HG03108 (cell line): ENCODE measurements at regions not wholly inside any gene's neighbourhood (a gene's known extent, or its start where the extent isn't known, plus 50 kb on each side); places are given as distances from the start of the nearest gene placed in this dataset.
"Not testable (repeated sequence)": the region's sequence is repeated elsewhere in the genome, so short reads cannot be mapped to it uniquely, and the experiment has no call there.

Experiments used
- ATAC-seq: cut with Tn5 transposase; IDR thresholded peaks from one replicate; pipeline ENCODE4 v1.9.1; 2021; ENCODE audit warnings: moderate library complexity; ENCODE audit not compliant: unreplicated experiment

DNA sequence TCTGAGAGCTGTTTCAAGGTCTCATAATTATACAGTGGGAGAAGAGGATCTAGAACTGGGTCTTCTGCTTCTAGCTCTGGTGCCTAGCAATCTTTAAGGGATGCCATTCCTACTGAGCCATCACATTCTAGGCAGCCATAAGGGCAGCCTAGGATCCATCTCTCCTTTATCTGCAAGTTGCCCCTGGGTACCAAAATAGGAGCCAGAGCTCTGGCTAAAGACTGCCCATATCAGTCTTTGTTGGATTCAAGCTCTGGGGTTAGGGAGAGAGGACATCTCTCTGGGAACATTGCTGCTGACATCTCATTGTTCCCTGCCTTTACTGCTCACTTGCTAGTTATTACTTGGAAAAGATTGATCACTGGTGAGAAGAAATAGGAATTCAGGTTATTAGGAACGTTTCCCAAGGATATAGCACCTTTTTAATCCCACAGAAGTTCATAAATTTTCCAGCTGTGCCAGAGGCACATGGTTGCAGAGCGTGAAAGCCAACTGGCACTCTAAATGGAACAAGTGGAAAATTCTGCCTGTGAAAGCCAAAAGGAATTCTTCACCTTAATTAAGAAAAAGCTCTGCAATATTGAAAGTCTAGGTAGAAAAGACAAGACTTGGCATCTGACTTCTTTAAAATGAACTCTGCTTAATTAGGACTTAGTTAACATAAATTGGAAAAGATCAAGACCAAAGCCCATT is 102.2 kb downstream of the CDC42EP3 start:
- no peak for ATAC-seq

DNA sequence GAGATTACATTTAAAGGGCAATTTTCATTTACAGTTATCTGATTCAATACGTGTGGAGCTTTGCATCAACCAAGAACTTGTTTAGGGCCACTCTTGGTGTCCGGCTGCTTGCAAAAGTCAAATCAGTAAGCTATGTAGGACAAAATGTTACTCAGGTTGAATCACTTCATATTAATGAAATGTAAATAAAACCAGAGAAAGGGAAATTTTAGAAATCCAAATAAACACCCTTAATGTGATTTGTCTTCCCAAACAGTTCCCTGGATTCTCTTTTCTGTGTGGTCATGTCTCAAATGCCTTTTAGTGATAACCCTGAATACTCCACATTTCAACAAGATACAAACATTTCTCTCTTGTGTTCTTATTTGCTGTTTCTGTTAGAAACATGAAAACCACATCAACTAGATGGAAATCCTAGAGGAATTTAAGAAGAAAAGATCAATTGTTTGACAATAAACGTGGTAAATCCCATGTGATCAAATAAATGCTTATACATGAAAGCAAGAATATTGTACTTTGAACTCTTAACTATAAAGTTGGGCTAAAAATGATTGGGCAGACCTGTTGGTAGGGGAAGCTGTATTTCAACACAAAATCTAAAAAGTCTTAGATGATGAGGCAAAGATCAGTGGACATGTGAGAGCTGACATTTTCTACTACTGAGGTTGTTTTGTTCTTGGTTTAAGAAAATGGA is 101.3 kb downstream of the CDC42EP3 start:
- ATAC-seq = no peak

DNA sequence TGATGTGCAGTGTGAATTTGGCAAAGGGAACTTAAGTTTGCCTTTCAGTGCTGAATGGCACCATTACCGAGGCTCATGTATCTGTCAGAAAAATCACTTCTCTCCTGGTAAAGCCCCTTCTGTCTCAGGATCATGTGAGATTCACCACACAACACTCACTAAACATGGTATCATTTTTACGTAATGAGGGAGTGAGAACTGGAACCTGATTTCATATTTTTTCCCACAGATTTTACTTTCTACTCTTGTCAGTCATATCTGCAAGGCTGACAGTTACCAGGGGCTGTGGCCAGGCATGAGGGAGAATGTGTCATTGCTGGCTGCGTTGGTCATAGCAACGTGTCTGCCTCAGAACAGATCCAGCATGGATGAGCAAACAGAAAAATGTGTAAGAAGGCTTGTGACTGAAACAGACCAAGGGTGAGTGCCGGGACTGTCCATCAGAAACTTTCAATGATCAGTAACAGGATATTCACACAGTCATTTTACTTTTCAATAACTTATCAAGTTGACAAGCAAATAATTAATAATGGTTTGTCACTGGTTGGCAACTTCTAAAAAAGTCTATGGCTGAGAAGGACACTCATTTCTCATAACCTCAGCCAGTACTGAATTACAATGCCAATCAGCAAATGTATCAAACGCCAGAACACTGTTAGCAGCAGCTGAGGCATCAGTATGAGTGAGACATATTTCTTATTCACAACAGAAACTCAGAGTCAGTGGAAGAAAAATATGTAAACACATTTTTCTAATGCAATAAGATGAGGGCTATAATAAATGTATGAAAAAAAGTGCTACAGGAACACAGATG is 100.5 kb downstream of the CDC42EP3 start:
- ATAC-seq = peak; percentile 75

DNA sequence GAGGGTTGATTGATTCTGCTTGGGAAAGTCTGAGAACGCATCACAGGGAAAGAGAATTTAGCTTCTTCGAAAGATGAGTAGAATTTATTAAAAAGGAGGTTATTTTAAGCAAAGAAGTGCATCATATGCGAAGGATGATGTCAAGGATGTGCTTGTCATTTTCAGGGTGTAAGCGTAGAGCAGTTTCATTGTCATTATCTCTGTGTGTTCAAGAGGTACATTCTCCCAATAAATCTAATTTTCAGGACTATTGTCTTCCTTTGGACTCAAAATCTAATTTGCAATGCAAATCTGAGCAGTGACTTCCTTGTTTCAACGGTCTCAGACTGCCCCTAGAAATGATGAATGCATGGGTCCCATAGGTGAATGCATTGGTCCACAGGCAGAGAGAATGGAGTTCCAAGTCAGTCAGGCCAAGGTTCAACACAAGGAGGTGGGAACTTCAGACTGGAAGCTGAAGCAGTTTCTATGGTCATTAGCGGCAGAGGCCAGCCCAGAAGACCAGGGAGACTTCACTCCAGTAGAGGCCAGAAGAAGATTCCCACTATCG is 99.8 kb downstream of the CDC42EP3 start:
- ATAC-seq = no peak

DNA sequence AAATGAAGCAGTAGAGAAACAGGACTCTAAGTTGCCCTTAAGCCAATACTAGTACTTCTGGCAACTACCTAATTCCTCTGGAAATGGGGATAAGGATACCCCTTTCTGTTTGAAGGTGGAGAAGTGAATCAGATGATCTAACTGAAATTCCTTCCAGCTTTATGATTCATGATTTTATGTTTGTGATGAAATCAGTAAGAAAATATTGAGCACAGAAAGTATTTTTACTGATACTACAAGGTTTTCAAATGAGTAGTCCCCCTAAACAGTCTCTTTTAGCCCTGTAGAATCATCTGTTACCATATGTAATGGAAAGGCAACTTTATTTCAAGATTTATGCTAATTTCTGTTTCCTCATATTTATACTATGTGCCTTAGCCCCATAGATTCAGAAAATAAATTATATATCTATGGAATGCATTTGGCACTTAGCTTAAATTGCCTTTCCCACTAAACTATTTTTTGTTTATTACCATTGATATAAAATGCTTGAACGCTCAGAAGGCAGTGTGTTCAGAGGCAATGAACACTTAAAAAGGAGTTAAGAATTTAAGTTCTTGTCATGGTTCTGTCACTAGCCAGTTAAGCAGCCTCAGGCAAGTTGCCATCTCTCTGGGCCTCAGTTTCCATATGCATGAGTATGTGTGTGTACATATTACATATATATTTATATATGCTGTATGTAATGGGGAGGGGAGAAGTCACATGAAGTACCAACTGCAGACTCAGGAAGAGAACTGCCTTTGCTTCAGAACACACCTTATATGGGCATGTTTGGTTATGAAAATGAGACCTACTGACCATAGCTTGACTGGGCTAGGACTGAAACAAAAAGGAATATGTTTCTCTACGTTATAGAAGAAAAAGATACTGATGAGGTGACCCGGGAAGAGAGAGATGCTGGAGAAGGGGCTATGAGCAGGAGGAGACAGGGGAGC is 97.7 kb downstream of the CDC42EP3 start:
- peak; percentile 51 for ATAC-seq

DNA sequence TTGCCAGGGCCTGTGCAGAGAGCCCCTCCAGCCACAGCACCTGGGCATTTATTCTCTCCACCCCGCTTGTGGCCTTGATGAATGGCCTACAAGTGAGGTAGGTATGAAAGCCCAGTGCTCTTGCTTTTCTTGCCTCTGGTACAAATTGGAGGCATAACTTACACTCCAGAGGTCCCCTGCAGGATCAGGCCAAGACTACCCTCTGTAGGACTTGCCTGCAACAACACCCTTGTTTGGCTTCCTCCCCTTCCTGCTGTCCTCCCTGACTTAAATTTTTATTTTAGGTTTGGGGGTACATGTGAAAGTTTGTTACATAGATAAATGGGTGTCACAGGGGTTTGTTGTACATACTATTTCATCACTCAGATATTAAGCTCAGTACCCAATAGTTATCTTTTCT is 95.7 kb downstream of the CDC42EP3 start:
- no peak for ATAC-seq

DNA sequence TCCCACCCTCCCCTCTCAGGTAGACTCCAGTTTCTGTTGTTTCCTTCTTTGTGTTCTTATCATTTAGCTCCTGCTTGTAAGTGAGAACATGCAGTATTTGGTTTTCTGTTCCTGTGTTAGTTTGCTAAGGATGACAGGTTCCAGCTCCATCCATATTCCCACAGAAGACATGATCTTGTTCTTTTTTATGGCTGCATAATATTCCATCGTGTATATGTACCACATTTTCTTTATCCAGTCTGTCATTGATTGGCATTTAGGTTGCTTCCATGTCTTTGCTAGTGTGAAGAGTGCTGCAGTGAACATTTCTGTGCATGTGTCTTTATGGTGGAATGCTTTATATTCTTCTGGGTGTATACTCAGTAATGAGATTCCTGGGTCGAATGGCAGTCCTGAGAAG is 95.2 kb downstream of the CDC42EP3 start:
- not testable (repeated sequence) for ATAC-seq

DNA sequence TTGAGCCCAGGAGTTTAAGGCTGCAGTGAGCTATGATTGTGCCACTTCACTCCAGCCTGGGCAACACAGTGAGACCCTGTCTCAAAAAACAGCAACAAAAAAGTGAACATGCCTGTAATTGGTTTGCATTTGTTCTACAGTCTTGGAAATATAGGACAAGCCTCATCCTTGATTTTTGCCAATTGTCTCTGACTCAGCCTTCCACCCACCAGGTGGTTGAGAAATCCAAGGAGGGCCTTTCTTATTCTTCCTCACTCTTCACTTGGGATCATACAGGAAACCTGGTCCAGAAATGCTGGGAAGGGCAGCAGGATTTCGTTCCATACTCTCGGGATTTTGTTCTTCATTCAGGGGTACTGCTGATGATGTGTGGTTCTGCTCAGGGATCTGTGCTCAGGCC is 94.6 kb downstream of the CDC42EP3 start:
- ATAC-seq = no peak

DNA sequence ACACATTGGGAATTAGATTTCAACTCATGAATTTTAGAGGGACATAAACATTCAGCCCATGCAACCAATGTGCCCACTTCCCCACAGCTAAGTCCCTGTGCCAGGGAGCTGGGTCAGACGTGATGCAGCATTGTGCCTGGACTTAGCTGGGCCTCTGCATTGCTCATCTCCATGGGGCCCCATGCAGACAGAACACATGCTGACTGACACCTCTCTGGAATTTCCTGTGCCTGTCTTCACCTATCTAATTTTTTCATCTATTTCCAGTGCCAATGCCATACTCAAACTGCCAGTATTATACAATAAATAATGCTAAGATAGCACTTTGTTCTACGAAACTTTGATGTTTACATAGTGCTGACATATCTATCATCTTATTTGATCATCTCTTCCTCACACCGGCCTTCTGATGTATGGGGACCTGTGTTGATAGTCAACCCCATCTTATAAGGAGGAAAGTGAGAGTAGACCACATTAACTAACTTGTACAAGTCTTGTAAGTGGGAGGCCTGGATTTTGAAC is 92.2 kb downstream of the CDC42EP3 start:
- no peak for ATAC-seq

DNA sequence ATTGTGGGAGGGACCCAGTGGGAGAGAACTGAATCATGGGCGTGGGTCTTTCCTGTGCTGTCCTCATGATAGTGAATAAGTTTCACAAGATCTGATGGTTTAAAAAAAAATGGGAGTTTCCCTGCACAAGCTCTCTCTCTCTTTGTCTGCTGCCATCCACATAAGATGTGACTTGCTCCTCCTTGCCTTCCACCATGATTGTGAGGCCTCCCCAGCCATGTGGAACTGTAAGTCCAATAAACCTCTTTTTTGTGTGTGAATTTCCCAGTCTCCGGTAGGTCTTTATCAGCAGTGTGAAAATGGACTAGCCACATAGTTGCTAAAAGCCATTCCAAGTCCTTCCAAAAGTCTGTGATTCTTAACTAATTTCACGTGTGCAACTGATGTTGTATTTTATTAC is 91.5 kb downstream of the CDC42EP3 start:
- not testable (repeated sequence) for ATAC-seq

DNA sequence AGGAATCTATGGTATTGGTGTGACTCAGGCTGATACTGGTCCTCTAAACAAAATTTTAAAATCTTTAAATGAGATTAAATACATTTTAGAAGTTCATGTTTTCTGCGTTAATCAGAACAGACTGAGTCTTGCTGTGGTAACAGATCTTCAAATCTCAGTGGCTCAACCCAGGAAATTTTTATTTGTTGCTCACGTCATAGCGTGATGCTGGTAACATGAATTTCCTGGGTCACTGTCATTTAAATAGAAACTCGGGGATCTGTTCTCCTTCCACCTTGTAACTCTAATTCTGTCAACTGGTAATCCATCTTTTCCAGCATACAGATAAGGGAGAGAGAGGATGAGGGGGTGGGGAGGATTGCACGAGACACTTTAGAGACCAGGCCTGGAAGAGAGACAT is 90.0 kb downstream of the CDC42EP3 start:
- ATAC-seq = no peak

DNA sequence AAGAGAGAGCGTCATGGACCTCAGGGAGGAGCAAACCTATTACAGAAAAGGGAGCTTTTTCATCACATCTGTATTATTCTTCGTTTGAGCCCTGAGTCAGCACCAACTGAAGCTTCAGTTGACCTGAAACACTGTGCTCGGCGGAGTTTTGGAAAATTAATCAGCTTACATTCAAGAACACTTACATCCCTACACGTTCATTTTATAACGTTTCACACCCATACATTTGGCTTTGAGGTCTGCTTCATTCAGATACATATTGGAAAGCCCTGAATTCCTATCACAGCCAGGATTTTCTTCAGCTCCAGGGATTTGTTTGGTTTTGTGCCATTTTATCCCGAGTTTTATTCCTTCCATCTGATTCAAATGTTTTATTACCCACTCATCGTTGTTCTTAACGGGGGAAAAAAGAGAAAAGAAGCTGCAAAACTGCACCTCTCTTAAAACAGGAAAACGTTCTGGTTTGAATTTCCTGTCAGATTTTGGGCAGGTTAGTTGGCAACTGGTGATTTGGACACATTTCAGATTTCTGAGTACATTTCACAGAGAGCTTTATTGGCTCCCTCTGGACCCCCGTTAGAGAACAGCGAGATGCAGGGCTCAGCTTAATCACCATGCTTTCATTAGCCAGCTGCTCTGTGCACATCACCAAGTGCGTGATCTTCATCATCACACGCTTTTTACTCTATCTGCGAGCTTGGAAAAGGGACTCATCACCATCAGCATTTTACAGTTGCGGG is 88.8 kb downstream of the CDC42EP3 start:
- no peak for ATAC-seq

DNA sequence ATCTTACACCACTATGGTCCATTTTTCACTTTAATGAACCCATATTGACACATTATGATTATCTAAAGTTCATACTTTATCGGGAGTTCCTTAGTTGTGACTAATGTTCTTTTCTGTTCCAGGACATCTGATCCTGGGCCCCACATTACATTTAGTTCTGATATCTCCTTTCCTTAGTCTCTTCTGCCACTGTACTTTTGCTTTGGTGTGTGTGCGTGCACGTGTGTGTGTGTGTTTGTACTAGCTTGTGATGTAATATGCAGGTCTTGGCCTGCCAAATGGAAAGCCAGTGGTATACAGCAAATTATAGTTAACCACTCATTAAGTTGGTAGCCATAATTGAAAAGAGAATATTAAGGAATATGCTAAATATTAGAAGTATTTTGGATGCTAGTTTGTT is 88.0 kb downstream of the CDC42EP3 start:
- no peak for ATAC-seq

DNA sequence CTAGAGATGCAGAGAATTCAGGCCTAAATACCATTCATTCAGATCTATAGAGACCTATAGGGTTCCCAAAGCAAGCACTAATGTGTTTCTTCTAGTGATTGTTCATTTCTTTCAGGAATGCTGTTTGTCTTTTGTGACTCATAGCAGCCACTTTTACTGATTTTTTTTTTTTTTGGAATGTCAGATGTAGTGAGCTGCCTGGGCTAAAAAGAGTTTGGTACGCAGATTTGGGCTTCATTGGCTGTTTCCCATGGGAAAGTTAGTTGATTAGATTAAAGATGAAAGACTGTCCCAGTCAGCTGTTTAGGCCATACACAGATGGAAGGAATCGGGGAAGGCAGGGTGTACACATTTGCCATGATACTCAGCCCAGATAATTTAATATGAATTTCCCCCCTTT is 87.6 kb downstream of the CDC42EP3 start:
- ATAC-seq = no peak

DNA sequence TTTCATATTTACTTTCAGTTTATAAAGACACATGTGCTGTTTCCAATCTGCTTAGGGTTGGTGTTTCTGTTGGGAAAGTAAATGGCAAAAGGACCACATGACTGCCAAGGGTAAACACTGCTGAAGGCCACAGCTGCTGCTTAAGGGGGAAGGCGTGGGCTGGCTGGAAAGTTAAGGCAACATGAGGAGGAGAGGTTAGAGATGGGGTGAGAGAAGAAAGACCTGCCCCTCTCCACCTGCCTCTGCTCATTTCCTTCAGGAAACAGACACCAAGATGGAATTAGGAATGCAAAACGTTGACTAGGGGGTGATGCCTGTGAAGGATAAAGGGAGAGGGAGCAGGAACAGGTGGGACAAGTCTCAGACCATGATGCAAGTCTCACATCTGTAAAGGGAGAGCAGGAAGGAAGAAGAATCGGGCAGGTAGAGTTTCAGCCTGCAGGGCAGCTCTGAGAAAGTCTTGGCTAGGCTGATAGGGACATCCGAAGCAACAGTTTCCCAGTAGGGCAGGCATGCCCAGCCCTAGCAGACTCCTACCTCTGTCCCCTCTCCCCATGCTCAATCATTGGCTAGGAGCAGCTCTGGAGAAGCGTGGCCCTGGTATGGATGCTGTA is 86.0 kb downstream of the CDC42EP3 start:
- ATAC-seq = no peak

DNA sequence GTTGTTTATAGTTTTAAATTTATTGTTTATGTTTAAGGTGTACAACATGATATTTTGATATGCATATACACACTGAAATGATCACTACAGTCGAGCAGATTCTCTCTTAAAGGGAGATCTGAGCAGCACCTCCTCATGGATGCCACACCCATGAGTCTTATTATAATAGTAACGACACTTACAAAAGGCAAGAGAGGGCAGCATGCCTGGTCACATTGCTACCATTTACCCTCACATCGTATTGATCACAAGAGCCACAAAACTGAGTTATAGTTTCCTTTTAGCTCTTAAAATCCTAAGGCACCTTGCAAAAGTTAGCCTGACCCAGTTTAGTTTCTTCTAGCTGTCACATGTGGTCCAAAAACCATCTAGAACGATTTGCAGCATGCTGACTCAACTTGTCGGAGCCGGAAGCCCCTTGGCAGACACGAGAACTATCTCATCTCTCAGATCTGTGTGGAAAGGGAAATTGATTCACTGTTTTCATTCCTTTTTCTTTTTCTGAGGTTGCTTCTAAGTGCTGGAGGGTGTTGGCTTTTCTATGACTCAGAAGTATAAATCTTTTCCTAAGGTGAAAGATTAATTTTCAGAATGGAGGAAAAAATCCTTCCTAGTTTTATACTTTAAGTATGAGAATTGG is 85.3 kb downstream of the CDC42EP3 start:
- ATAC-seq = peak; percentile 44

DNA sequence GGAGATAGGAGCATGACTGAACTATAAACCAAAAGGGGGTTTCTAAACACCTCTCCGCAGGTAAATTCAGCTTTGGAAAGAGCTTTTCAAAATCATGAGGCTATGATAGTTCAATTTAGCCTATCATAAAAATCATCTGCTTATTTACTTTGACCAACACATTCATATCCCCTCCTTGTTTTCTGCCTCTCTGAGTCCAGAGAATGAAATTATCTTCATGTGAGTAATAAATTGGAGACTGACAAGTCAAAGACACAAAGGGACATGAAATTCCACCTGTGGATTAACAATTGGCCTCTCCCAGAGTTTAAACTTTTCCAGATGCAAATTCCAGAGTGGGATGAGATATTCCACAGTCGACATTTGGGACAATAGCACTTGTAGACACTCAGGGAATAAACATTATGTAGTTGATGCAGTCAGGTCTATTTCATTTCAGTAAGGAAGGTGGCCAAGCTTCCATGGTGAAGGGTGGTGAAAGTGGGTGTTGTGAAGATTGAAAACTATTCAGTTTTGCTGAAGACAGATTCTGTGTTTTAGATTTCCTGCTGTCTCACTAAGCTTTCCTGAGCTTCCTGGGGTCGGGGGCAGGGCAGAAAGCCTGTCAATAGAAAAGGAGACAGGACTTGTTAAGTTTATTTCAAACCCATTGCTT is 84.7 kb downstream of the CDC42EP3 start:
- no peak for ATAC-seq

DNA sequence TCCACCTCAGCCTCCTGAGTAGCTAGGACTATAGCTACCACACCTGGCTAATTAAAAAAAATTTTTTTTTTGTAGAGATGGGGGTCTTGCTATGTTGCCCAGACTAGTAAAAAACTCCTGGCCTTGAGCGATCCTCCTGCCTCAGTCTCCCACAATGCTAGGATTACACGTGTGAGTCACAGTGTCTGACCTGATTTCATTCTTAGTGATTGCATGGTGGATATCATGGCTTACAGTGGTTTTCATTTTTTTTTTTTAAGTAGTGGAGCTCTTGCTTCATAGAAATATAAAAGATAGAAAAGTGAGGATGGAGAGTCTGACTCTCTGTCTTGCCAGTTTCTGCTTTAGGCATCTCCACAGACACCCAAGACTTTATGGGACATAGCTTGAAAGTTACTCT is 83.6 kb downstream of the CDC42EP3 start:
- no peak for ATAC-seq
